ENCODE measurements at regions not wholly inside any gene's neighbourhood (a gene's known extent, or its start where the extent isn't known, plus 50 kb on each side); places are given as distances from the start of the nearest gene placed in this dataset.

DNA sequence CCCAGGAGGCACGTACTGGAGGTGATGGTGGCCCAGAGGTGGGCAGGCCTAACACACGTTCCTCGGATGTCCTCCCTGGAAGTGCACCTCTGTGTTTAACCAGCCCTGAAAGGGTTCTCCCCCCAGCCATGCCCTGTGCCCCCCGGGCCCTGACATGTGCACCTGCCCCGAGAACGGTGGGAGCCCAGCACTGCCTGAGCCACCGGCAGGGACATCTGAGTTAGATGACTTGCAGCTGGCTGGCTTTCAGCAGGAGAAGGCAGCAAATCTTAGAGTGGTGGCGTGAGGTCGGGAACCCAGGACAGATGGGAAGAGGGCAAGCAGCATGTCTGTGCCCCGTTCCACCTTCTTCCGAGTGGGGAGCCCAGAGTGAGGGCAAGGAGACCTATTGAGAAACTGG is 291.8 kb downstream of the TCERG1L start:
- TF ChIP-seq, protein P1, sequence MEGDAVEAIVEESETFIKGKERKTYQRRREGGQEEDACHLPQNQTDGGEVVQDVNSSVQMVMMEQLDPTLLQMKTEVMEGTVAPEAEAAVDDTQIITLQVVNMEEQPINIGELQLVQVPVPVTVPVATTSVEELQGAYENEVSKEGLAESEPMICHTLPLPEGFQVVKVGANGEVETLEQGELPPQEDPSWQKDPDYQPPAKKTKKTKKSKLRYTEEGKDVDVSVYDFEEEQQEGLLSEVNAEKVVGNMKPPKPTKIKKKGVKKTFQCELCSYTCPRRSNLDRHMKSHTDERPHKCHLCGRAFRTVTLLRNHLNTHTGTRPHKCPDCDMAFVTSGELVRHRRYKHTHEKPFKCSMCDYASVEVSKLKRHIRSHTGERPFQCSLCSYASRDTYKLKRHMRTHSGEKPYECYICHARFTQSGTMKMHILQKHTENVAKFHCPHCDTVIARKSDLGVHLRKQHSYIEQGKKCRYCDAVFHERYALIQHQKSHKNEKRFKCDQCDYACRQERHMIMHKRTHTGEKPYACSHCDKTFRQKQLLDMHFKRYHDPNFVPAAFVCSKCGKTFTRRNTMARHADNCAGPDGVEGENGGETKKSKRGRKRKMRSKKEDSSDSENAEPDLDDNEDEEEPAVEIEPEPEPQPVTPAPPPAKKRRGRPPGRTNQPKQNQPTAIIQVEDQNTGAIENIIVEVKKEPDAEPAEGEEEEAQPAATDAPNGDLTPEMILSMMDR (conservative IDR thresholded peaks at IDR 0.05): no peak
- TF ChIP-seq ZFX (IDR thresholded peaks at IDR 0.05): no peak
